ENCODE measurements at regions not wholly inside any gene's neighbourhood (a gene's known extent, or its start where the extent isn't known, plus 50 kb on each side); places are given as distances from the start of the nearest gene placed in this dataset.

DNA sequence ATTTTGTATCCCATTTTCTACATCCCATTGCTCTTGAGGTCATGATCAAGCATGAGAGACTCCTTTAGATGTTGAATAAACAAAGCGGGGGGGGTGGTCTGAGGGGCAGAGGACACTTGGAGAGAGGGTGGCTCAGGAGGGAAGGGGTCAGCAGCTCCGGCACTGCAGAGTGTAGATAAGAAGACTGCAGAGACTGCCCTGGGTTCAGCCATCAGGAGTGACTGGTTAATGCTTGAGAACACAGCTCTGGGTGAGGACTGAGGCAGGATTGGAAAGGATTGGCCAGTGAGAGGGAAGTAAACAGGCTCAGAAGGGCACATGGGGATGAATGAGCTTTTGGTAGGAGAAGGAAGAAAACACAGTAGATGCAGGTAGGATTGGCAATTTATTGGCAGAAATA, 205.3 kb upstream of the CNR1 start (continued):
- TF ChIP-seq SUZ12 (IDR thresholded peaks at IDR 0.05; ENCODE audit: unreplicated experiment): no peak
- no peak for TF ChIP-seq RFX5 (IDR thresholded peaks at IDR 0.05; ENCODE audit: low read depth, low read length)
- TF ChIP-seq LARP7 (IDR thresholded peaks at IDR 0.05): no peak
- TF ChIP-seq ELK1 (IDR thresholded peaks at IDR 0.05; ENCODE audit: low read depth, low read length): no peak
- no peak for TF ChIP-seq EP300 (IDR thresholded peaks at IDR 0.05; ENCODE audit: borderline replicate concordance in 1 of 2, control insufficient read depth in 1 of 2, low read depth in 2 of 2, low read length in 2 of 2)
- no peak for TF ChIP-seq CBFB (IDR thresholded peaks at IDR 0.05; ENCODE audit: low read depth)

DNA sequence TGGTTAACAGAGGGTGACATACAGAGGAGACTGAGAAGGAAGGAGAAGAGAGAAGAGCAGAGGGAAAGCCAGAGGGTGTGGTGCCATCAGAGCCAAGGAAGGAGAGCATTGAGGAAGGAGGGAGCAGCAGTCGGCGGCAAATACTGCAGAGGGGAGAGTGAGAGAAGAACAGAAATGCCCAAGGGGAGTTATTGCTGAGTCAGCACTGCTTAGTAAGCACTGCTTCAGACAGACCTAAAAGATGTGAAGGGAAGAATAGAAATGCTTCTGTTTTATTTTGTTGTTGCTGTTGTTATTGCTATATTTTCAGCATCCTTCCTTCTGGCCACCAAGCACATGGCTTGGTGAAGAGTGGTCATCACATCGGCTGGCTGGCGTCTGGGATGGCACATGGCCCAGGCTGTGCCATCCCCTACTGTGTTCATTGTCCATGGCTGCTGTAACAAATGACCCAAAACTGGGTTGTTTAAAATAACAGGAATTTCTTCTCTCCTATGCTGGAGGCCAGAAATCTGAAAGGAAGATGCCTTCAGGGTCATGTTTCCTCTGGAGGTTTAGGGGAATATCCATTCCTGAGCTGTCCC, 204.1 kb upstream of the CNR1 start:
- WGBS (ENCODE audit: insufficient coverage, insufficient replicate concordance, low lambda C conversion rate, missing lambda C conversion rate): 81% methylated on average over 4 of the region's 4 CpGs
- no peak overlapping the region for H3K4me3 ChIP-seq
- intact Hi-C loops (cut with micrococcal nuclease; ENCODE audit: unreplicated experiment) (no loop called here), in situ Hi-C loops (cut with MboI) (no loop called here)
- H3K4me2 ChIP-seq (ENCODE audit: control insufficient read depth, insufficient read depth): no peak overlapping the region
- no peak overlapping the region for H3K9ac ChIP-seq (ENCODE audit: control insufficient read depth, insufficient read depth, low read length)
- H3K79me2 ChIP-seq (ENCODE audit: control insufficient read depth, insufficient read depth, low read length): no peaks in the 10 kb centered on the region
- H3K36me3 ChIP-seq (ENCODE audit: control insufficient read depth in 2 of 2, insufficient read depth in 2 of 2, low read length in 1 of 2): no peaks in the 10 kb centered on the region
- POLR2A ChIA-PET: no interaction called here
- H3K27ac ChIP-seq (ENCODE audit: control insufficient read depth, insufficient read depth): no peak overlapping the region
- DNase-seq (ENCODE audit: low read depth, low spot score) (no peak), ATAC-seq (no peak), FAIRE-seq (no peak)
- H2AFZ ChIP-seq (ENCODE audit: control insufficient read depth, low read depth, low read length): no peak overlapping the region
- CTCF ChIA-PET: interaction anchor here (0.6 kb wide), 1 partner anchor 71 kb away, joined by 4 read pairs; no protein-coding TSS in a partner anchor
- BruUV-seq (replicated peaks): no TSS peak
- no peaks in the 10 kb centered on the region for H3K4me1 ChIP-seq (ENCODE audit: control insufficient read depth, insufficient read depth, low read length)
- RAD21 ChIA-PET (ENCODE audit: unreplicated experiment): no interaction called here
- H3K27me3 ChIP-seq (replicated peaks in 1 of 2; ENCODE audit: control insufficient read depth in 2 of 2, insufficient read depth in 2 of 2, low read length in 1 of 2): no peaks in the 10 kb centered on the region
- SMC1A ChIA-PET (ENCODE audit: uncharacterized antibody, unreplicated experiment): no interaction called here
- H4K20me1 ChIP-seq (ENCODE audit: control insufficient read depth, insufficient read depth): no peaks in the 10 kb centered on the region
- H3K9me3 ChIP-seq (replicated peaks; ENCODE audit: control insufficient read depth, insufficient read depth, low read length): no peaks in the 10 kb centered on the region
- no peak for TF ChIP-seq ZZZ3 (IDR thresholded peaks at IDR 0.05; ENCODE audit: control insufficient read depth, insufficient read length, low read depth)
- no peak for TF ChIP-seq BACH1 (IDR thresholded peaks at IDR 0.05; ENCODE audit: borderline replicate concordance)
- no peak for TF ChIP-seq CHD4 (IDR thresholded peaks at IDR 0.05)
- no peak for TF ChIP-seq IRF3 (IDR thresholded peaks at IDR 0.05)
- no peak for TF ChIP-seq ELK1 (IDR thresholded peaks at IDR 0.05; ENCODE audit: low read depth, low read length)
- no peak for TF ChIP-seq ZSCAN29 (IDR thresholded peaks at IDR 0.05)
- no peak for TF ChIP-seq LARP7 (IDR thresholded peaks at IDR 0.05)
- TF ChIP-seq POLR2A (IDR thresholded peaks at IDR 0.05; ENCODE audit: low read depth, low read length): no peak
- no peak for TF ChIP-seq HDAC2 (IDR thresholded peaks at IDR 0.05)
- TF ChIP-seq, protein P1, sequence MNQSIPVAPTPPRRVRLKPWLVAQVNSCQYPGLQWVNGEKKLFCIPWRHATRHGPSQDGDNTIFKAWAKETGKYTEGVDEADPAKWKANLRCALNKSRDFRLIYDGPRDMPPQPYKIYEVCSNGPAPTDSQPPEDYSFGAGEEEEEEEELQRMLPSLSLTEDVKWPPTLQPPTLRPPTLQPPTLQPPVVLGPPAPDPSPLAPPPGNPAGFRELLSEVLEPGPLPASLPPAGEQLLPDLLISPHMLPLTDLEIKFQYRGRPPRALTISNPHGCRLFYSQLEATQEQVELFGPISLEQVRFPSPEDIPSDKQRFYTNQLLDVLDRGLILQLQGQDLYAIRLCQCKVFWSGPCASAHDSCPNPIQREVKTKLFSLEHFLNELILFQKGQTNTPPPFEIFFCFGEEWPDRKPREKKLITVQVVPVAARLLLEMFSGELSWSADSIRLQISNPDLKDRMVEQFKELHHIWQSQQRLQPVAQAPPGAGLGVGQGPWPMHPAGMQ (IDR thresholded peaks at IDR 0.05; ENCODE audit: borderline replicate concordance): no peak
- no peak for TF ChIP-seq NR2C1 (IDR thresholded peaks at IDR 0.05)
- no peak for TF ChIP-seq CBX3 (IDR thresholded peaks at IDR 0.05; ENCODE audit: borderline replicate concordance, low read depth)
- TF ChIP-seq, protein P2, sequence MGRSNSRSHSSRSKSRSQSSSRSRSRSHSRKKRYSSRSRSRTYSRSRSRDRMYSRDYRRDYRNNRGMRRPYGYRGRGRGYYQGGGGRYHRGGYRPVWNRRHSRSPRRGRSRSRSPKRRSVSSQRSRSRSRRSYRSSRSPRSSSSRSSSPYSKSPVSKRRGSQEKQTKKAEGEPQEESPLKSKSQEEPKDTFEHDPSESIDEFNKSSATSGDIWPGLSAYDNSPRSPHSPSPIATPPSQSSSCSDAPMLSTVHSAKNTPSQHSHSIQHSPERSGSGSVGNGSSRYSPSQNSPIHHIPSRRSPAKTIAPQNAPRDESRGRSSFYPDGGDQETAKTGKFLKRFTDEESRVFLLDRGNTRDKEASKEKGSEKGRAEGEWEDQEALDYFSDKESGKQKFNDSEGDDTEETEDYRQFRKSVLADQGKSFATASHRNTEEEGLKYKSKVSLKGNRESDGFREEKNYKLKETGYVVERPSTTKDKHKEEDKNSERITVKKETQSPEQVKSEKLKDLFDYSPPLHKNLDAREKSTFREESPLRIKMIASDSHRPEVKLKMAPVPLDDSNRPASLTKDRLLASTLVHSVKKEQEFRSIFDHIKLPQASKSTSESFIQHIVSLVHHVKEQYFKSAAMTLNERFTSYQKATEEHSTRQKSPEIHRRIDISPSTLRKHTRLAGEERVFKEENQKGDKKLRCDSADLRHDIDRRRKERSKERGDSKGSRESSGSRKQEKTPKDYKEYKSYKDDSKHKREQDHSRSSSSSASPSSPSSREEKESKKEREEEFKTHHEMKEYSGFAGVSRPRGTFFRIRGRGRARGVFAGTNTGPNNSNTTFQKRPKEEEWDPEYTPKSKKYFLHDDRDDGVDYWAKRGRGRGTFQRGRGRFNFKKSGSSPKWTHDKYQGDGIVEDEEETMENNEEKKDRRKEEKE (IDR thresholded peaks at IDR 0.05): no peak
